ENCODE measurements at regions not wholly inside any gene's neighbourhood (a gene's known extent, or its start where the extent isn't known, plus 50 kb on each side); places are given as distances from the start of the nearest gene placed in this dataset.

- TF ChIP-seq CTCF (IDR thresholded peaks at IDR 0.05) (no peak), POLR2A (IDR thresholded peaks at IDR 0.05) (no peak)
Observed at GRCh38 chr12:82099216-82099615, 259.0 kb downstream of the CCDC59 start.

All from adrenal gland (tissue), 5 donors.